GM18517 (cell line): ENCODE measurements at regions not wholly inside any gene's neighbourhood (a gene's known extent, or its start where the extent isn't known, plus 50 kb on each side); places are given as distances from the start of the nearest gene placed in this dataset.

Source experiments
- ATAC-seq: cut with Tn5 transposase; IDR thresholded peaks from one replicate; pipeline ENCODE4 v1.9.1; 2021; ENCODE audit warnings: mild to moderate bottlenecking, moderate library complexity; ENCODE audit not compliant: unreplicated experiment

DNA sequence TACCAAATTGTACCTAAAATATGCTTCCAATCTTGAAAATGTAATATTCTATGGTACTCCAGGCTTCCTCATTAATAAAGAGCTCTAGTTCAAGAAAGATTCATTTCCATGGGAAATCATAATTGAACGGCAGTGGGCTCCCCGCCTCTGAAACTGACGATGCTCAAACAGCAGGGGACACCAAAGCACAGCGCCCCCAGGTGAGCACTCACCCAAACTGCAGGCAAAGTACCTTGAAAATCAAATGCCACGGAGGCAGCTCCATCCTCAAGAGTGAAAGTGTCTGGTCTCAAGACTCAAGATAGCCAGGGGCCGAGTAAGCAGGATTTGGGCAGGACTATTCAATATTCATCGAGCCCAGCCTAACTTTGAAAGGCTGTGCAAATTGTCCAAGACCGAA, 217.4 kb upstream of the TNRC6C start:
- ATAC-seq = no peak

DNA sequence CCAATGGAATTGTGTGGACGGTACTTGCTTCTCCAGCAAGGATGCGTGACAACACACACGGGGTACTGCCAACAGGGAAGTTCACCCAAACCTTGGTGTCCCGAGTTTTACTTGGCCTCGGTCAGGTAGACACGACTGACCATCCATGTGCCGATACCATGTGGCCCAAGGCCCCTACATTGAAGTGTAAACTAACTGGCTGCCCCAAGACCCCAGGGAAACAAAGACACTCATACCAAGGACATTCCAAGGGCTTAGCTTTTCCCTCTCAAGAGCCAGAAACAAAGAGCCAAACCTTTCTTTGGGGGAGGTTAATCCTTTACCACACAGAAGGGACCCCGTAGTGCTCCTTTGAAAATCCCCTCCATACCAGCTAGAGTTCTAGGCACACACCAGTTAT, 215.9 kb upstream of the TNRC6C start:
- ATAC-seq = no peak

DNA sequence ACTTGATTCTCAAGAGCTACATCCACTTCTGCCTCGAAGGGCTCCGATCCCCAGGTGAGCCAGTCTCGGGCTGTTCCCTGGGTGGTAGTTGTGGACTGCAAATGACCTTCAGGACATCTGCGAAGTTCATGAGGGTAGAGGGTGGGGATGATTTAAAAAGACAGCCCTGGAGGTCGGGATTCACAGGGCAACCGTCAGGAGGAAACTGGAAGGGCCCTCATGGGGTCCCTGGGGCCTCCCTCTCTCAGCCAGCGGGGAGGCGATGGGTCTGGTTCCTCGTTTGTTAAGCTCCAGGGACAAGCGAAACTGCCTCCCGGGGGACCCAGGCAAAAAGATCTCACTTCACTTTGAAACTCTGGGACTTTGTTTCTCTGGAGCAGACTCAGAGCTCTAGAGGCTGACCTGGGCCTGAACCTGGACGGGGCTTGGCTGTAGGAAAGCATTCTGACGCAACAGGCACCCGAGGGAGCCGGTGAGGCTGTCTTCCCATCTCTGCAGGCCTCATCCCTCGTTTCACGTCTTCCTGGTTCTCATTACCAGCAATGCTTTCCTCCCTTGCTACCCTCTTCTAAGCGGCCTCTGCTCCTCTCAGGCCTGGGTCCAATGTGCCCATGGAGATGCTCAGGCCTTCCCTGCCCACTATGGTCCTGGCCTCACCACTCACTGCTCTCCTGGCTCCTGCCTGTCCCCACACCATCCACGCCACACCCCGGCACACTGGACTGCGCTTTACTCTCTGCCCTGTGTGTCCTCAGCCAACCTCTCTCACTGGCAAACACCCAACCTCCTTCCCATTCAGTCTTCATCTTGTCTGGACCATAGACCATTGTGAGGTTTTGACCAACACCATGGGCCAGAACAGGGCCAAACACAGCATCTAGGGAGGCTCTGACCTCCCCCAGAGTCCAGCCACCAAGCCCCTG, 214.2 kb upstream of the TNRC6C start:
- ATAC-seq = no peak

DNA sequence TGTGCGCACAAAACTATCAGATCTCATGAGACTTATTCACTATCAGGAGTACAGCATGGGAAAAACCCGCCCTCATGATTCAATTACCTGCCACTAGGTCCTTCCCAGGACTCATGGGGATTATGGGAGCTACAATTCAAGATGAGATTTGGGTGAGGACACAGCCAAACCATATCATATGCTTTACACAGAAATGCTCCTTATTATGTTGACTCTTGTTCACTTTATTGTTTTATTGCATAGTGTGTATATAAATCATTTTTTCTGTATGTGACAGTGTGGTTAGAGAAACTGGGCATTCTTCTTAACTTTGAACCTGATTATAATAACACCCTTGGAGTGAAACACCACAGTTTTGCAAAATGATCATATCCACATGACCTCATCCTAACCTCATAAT, 212.8 kb upstream of the TNRC6C start:
- ATAC-seq = no peak

DNA sequence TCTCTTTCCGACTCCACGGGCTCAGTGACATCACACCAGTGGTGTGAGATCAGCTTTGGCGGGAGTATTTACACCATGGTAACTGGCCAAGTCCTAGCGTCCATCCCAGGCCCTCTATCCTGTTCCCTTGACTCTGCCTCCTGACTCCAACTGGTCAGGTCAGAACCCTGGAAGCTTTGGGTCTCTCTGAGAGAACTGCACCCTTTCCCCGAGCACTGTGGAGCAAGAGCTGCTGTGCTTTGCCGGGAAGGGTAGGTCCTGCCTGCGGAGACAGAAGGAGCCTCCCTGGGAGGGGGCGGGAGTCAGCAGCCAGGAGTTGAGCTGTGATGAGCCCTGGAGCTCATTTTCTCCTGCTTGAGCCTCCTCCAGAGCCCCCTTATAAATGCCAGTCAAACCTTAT, 212.1 kb upstream of the TNRC6C start:
- ATAC-seq = no peak

DNA sequence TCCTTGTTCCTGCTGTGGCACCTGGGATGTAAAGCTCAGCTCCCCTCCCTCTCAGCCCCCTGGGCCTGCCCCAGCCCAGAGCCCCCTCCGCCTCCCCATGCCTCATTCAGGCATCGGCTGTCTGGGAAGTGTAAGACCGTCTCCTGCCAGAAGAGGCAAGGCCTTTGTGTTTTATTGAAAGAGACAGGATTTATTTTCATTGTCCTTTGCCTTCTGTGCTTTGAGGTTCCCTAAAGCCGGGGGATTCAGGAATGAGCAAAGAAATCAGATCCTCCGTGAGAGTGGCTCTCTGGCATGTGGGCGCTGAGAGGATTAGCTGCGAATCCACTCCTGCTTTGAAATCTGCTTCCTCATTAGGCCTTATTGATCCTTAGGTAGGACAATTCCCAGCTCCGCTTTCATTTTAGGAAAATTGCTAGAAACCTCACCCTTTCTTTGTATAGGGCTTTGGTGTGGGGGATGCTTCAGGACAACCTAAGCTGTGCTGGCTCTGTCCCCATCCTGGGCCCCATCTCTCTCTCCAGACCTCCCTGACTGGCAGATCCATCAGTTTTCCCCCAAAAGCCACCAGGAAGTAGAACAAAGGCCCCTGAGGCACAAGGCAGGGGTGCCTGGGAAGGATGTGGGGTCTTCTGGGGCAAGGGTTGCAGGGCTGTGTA, 211.5 kb upstream of the TNRC6C start:
- no peak for ATAC-seq

DNA sequence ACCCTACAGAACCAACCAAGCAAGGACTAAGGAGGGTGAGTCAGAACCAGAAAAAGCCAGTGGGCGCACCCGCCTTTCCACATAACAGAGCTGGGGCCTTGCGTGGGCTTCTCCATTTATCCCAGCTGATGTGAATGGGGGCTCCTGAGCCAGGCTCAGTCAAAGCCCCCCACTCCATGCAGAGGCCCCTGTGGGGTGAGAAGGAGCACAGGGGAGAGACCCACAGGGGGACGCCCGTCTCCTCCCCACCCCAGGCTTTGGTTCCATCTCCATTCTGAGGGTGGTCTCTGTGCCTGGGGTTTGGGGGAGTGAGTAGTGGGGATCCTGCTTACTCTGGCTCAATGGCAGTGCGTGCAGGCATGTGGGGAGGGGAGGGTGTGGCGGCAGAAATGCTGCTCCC, 210.1 kb upstream of the TNRC6C start:
- ATAC-seq = no peak

DNA sequence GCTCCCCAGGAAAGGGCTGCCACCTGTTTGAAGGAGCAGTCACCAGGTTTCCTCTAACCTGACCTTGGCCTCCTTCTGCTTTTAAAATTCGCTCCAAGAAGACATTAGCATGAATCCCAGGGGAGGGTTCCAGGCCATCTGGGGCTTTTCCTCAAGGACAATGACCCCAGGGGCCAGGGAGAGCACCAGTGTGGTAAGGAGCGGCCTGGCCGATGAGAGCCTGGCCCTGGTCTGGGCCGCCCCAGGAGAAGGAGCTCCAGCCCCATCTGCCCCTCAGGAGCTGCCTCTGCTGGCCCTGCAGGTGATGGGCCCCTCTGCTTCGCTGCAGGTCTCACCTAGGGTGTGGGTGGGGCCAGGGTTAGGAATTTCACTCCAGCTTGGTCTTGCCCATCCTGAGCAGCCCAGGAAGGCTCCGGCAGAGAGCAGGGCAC, 209.2 kb upstream of the TNRC6C start:
- no peak for ATAC-seq

DNA sequence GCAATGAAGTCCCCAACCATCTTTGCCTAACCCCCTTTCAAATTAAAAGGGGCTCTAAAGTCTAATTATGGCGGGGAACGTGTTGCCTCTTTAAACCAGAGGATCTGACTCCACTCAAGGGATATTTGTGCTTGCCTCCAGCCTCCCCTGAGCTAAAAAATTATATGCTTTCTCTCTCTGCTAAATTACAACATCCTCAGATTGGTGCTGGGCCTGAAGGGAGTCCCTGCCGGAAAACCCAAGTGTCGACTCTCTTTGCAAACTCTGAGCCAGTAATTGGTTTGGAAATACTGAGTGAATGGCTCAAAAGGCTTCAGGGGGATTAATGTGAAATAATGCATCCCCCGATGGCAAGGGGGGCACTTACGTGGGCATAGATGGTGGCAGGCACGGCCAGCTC, 208.5 kb upstream of the TNRC6C start:
- no peak for ATAC-seq

DNA sequence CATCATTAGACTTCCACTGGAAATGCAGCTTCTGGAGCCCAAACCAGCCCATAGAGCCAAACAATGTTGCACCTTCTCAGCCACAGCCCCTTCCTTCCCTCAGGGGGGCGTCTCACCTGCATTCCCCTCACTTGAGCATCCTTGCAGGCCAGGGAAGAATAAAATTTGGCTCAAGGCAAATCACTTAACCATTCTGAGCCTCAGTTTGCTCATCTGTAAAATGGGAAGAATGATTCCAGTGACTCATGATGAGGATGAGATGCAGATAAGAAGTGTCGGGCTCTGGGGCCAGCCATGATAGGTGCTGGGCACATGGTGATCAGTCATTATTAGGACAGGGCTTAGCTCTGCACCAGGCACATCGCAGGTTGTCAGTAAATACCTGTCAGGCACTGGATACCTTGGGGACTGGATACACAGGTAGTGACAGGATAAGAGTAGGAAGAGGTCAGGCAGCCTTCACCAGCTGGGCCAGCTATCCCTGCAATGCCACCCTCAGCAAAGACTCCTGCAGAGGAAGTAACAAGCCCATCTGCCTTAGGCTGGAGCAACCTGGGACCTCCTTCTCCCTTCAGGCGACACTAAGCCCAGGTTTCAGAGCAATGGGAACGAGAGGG, 208.0 kb upstream of the TNRC6C start:
- no peak for ATAC-seq

DNA sequence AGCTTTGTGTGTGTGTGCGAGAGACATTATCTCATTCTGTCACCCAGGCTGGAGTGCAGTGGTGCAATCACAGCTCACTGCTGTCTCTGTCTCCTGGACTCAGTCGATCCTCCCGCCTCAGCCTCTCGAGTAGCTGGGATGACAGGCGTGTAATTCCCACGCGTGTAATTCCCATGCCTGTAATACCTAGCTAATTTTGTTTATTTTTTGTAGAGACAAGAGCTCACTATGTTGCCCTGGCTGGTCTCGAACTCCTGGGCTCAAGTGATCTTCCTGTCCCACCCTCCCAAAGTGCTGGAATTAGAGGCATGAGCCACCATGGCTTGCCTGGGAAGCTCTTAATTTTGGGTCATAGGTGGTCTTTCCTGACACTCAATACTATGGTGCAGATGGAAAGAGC, 205.3 kb upstream of the TNRC6C start:
- ATAC-seq = no peak

DNA sequence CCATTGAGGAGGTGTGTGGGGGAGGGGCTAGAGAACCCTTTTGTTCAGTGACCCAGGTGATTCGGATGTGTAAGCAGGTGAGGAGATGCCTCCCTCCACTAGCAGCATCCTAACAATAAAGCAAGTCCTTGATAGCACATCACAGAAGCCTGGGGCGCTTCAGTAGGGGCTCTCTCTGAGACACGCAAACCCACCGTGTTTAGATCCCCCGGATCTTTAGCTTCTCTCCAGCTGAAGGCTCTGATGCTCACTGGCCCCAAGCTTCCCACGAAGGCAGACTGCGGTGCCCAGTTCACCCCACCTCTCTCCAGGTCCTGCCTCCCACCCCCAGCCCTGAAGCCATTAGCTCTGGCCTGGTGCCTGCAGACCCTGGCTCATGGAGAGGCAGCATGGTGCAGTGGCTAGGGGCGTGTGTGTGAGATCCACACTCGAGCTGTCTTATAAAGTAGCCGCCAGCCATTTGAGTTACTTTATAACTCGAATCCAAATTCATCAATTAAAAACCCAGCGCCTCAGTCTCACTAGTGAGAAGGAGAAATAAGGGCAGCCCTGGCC, 204.7 kb upstream of the TNRC6C start:
- ATAC-seq = no peak

DNA sequence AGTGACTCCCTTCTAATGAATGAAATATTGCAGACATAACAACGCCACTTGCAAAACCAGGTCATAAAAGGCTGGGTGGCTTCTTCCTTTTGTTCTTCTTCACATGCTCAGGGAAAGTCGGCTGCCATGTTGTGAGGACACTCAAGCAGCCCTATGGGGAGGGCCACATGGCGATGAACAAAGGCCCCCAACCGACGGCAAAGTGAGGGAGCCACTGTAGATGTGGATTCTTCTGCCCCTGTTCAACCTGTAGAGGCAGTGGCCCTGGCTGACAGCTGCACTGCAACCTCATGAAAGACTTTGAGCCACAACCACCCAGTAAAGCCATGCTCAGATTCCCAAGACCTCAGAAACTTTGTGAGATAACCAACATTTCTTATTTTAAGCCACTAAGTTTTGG, 203.5 kb upstream of the TNRC6C start:
- no peak for ATAC-seq

DNA sequence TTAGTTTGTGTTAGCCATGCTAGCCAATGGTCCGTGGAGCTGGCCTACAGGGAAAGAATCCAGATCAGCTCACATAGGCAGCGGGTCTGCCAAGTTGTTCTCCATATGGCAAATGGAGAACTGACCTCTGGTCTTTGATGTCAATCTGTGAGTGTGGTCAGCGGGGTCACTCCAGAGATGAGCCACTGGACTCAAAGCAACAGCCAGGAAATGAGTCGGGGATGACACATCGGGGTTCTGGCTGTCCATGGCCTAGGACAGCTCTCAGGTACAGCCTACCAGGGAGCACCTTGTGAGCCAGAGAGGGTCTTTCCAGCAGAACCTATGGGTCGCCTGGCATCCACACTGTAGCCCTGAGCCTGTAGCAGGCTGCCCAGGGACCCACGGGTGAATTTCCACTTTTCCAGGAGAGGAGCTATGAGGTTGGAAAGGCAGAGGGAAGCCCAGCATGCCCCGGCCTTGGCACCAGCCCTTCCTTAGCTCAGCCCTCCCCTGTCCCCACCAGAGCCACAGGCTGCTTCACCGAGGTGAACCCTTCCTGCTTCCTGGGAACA, 203.0 kb upstream of the TNRC6C start:
- no peak for ATAC-seq

DNA sequence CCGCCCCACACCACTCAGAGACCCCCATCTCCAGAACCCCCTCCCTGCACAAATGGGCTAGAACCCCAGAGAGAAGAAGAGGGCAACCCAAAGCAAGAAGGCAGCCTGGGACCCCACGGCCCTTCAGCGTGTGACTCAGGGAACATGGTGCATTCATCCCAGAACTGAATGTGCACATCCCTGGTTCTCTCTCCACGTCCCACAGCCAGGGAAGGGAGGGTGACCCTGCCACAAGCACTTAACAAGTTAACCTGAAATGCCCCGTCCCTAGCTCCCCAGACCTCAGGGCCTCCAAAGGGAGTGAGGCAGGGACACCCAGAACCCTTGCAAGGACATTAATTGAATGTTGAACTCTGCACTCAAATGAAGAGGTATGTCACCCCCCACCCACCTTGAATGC, 202.5 kb upstream of the TNRC6C start:
- no peak for ATAC-seq

DNA sequence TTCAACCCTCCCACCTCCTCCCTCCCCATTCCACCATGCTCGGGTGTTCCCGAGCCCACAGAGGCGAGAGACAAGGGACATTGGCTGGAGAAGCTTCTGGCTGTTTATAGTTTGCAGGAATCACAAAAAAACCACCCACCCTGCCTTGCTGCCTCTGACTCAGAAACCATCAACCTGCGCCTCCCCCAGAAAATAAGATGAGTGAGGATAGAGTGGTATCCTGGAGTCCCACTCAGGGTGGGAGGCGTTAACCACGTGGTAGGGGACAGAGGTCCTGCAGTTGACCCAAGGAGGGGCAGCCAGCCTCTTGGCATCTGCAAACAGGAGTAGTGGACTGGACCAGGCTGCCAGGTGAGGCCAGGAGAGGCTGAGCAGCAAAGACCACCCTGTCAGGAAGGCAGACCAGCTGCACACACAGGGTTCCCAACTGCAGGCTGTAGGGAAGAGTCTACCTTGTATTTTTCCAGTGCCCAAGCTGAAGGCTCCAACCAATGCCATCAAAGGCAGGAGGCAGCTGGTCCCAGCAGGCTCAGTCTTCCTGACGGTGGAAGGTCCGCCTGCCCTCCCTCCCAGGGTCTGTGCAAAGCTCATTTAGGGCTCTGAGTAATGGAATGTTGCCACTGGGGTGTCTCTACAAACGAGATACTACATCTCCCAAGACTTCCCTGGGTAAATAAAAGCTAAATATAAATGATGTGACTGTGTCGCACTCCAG, 201.5 kb upstream of the TNRC6C start:
- no peak for ATAC-seq

DNA sequence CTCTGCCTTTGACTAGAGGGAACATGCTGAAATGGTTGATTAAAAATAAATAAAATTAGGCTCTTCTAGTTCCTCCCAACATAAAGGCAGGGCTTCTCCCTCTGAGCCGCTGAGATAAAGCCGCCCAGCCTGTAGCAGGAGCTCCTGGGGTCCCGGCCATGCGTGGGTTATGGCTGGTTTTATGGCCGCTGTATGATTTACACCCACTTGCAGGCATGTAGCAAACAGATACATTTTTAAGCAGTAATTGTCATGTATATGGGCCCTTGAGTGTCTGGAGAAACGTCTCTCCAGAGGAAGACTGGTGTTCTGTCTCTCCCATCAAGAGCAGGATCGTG, 201.0 kb upstream of the TNRC6C start:
- ATAC-seq = no peak

DNA sequence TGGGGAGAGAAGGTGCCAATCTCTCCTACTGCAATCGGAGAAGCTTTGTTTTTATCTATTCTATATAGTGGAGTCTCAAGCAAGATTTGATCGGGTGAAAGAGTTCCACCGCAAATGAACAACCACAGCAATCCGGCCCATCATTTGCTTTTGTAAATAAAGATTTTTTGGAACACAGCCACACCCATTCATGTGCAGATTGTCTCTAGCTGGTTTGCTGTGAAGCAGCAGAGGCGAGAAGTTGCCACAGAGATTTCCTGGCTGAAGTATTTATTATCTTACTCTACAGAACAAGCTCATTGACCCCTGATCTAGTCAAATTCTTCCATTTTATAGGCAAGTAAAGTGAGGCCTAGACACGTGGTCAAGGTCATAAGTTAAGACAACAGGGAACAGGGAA, 195.5 kb upstream of the TNRC6C start:
- no peak for ATAC-seq

DNA sequence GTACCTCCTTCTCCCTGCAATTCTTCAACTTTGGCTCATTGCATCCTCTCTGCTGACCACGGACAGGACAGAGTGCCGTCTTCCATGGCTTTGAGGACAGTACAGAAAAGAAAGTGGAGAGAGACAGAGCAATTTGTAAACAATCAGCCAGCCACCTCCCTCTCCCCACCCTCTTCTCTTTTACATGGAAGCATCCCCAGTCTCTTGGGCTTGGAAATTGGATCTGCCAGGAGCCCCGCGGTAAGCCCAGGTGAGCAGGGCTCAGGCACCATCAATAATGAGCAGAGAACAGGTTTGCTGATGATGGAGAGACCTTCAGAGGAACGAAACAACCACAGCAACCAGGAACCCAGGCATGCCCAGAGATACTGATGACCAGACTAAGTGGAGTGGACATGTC, 194.9 kb upstream of the TNRC6C start:
- no peak for ATAC-seq

DNA sequence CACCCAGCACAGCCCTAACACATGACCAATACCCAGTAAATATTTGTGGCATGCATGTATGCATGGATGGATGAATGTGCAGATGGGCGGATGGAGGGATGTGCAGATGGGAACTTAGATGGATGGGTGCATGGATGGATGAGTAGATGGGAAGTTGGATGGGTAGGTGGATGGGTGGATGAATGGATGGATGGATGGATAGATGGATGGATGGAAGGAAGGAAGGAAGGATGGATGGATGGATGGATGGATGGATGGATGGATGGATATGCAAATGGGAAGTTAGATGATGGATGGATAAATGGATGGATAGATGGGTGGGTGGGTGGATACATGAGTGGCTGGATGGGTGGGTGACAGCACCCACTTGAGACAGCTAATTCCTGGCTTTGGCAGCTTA, 193.2 kb upstream of the TNRC6C start:
- no peak for ATAC-seq

DNA sequence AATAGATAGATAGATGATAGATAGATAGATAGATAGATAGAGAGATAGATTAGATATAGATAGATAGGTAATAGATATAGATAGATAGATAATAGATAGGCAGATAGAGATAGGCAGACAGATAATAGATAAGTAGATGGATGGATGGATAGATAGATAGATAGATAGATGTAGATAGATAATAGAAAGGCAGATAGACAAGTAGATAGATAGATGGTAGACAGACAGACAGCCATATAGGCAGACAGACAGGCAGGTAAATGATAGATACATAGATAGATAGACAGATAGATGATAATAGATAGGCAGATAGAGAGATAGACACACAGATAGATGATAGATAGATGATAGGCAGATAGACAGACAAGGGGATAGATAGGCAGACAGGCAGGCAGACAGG, 191.4 kb upstream of the TNRC6C start:
- no peak for ATAC-seq
